ENCODE measurements at regions not wholly inside any gene's neighbourhood (a gene's known extent, or its start where the extent isn't known, plus 50 kb on each side); places are given as distances from the start of the nearest gene placed in this dataset.
"Not testable (repeated sequence)": the region's sequence is repeated elsewhere in the genome, so short reads cannot be mapped to it uniquely, and the experiment has no call there.

- Histone ChIP-seq H3K27ac (ENCODE audit: low read length) (no peak overlapping the region), H3F3A (ENCODE audit: insufficient read depth, low read length, poor library complexity, severe bottlenecking) (no peaks in the 10 kb centered on the region), H4K20me1 (ENCODE audit: insufficient read depth) (no peaks in the 10 kb centered on the region), H3K9me2 (ENCODE audit: insufficient read depth, low read length) (no peaks in the 10 kb centered on the region), H3K9ac (ENCODE audit: low read length) (no peak overlapping the region), H2AFZ (ENCODE audit: low read depth, low read length) (no peak overlapping the region), H3K4me2 (ENCODE audit: low read length) (no peak overlapping the region), H3K27me3 (ENCODE audit: insufficient read depth, low read depth, low read length) (no peaks in the 10 kb centered on the region), H3K79me2 (replicated peaks; ENCODE audit: insufficient read depth, low read length) (no peaks in the 10 kb centered on the region), H3K4me3 (ENCODE audit: low read length) (no peak overlapping the region), H3K36me3 (ENCODE audit: insufficient read depth, low read length) (no peaks in the 10 kb centered on the region), H3K9me3 (ENCODE audit: low read length) (no peaks in the 10 kb centered on the region)
- TF ChIP-seq RAD21 (conservative IDR thresholded peaks at IDR 0.05) = no peak
Observed at GRCh38 chr6:17220040-17220910, 60.9 kb upstream of the RBM24 start.

- no peaks in the 10 kb centered on the region for H3K27me3 ChIP-seq (ENCODE audit: insufficient read depth, low read depth, low read length)
- H3K36me3 ChIP-seq (ENCODE audit: insufficient read depth, low read length) = no peaks in the 10 kb centered on the region
- H2AFZ ChIP-seq (ENCODE audit: low read depth, low read length) = no peak overlapping the region
- peaks cover 8% of the 10 kb centered on the region for H3F3A ChIP-seq (ENCODE audit: insufficient read depth, low read length, poor library complexity, severe bottlenecking)
- no peak overlapping the region for H3K9ac ChIP-seq (ENCODE audit: low read length)
- H3K79me2 ChIP-seq (replicated peaks; ENCODE audit: insufficient read depth, low read length) = no peaks in the 10 kb centered on the region
- H3K9me3 ChIP-seq (ENCODE audit: low read length) = no peaks in the 10 kb centered on the region
- no peak for TF ChIP-seq MXI1 (conservative IDR thresholded peaks at IDR 0.05; ENCODE audit: poor library complexity, severe bottlenecking)
- TF ChIP-seq REST (IDR thresholded peaks at IDR 0.05; ENCODE audit: borderline replicate concordance) = no peak
- no peak for TF ChIP-seq SMC3 (conservative IDR thresholded peaks at IDR 0.05; ENCODE audit: poor library complexity)
- no peak for TF ChIP-seq RAD21 (conservative IDR thresholded peaks at IDR 0.05)
- TF ChIP-seq CTCF (IDR thresholded peaks at IDR 0.05; ENCODE audit: poor library complexity, severe bottlenecking) = no peak
- TF ChIP-seq EZH2 (IDR thresholded peaks at IDR 0.05; ENCODE audit: borderline replicate concordance, insufficient read depth, low read length, poor library complexity, severe bottlenecking) = no peak
- TF ChIP-seq EP300 (conservative IDR thresholded peaks at IDR 0.05; ENCODE audit: poor library complexity, severe bottlenecking) = no peak
- no peak for TF ChIP-seq TAF1 (IDR thresholded peaks at IDR 0.05; ENCODE audit: low read depth)
- H3K4me2 ChIP-seq (ENCODE audit: low read length) = no peak overlapping the region
- H3K27ac ChIP-seq (ENCODE audit: low read length) = no peak overlapping the region
- no peak overlapping the region for H3K4me3 ChIP-seq (ENCODE audit: low read length)
- H4K20me1 ChIP-seq (ENCODE audit: insufficient read depth) = no peaks in the 10 kb centered on the region
- H3K9me2 ChIP-seq (ENCODE audit: insufficient read depth, low read length) = no peaks in the 10 kb centered on the region
Observed at GRCh38 chr6:17224056-17224455, 57.1 kb upstream of the RBM24 start.

- not testable (repeated sequence) for H3K9me2 ChIP-seq (ENCODE audit: insufficient read depth, low read length); H3F3A ChIP-seq (ENCODE audit: insufficient read depth, low read length, poor library complexity, severe bottlenecking); H3K4me3 ChIP-seq (ENCODE audit: low read length); H3K36me3 ChIP-seq (ENCODE audit: insufficient read depth, low read length); H2AFZ ChIP-seq (ENCODE audit: low read depth, low read length); H3K27me3 ChIP-seq (ENCODE audit: insufficient read depth, low read depth, low read length); H3K27ac ChIP-seq (ENCODE audit: low read length); H4K20me1 ChIP-seq (ENCODE audit: insufficient read depth); H3K79me2 ChIP-seq (replicated peaks; ENCODE audit: insufficient read depth, low read length); H3K9me3 ChIP-seq (ENCODE audit: low read length); H3K9ac ChIP-seq (ENCODE audit: low read length); H3K4me2 ChIP-seq (ENCODE audit: low read length)
Observed at GRCh38 chr6:17224501-17224900, 56.7 kb upstream of the RBM24 start.
